ENCODE measurements at regions not wholly inside any gene's neighbourhood (a gene's known extent, or its start where the extent isn't known, plus 50 kb on each side); places are given as distances from the start of the nearest gene placed in this dataset.

- no peaks in the 10 kb centered on the region for H3K79me2 ChIP-seq (ENCODE audit: insufficient read depth, low read length)
- H4K8ac ChIP-seq (replicated peaks; ENCODE audit: insufficient read length, low read depth, low read length), result no peak overlapping the region
- no peak overlapping the region for H2AFZ ChIP-seq (ENCODE audit: low read length)
- no peak overlapping the region for H2BK20ac ChIP-seq (ENCODE audit: low read depth, low read length, poor library complexity, severe bottlenecking)
- H3K9me3 ChIP-seq (ENCODE audit: control insufficient read depth, low read depth, low read length), result no peaks in the 10 kb centered on the region
- H3K9ac ChIP-seq (ENCODE audit: extremely low read depth, insufficient read length, low read length), result no peak overlapping the region
- no peak overlapping the region for H3K23ac ChIP-seq (ENCODE audit: insufficient read length, low read depth, low read length)
- H4K20me1 ChIP-seq (ENCODE audit: control insufficient read depth, insufficient read depth, insufficient read length), result no peaks in the 10 kb centered on the region
- H3K18ac ChIP-seq (ENCODE audit: insufficient read length, low read depth, low read length), result no peak overlapping the region
- H3K56ac ChIP-seq (ENCODE audit: insufficient read length, low read depth, low read length), result no peak overlapping the region
- no peaks in the 10 kb centered on the region for H3K23me2 ChIP-seq (ENCODE audit: insufficient read length, low read depth, low read length, poor library complexity, severe bottlenecking)
- Mint-ChIP-seq H3K27ac (no peak overlapping the region), H3K36me3 (ENCODE audit: insufficient read depth in 1 of 3, low read depth in 3 of 3) (no peaks in the 10 kb centered on the region), H3K9me3 (peaks cover 4 to 5% of the 10 kb centered on the region in 2 experiments; a peak in 2 of 5 replicates), H3K27me3 (ENCODE audit: low read depth) (peaks cover 3% of the 10 kb centered on the region; the same call in 1 of the 2 replicates), H3K4me1 (no peaks in the 10 kb centered on the region), H3K4me3 (no peak overlapping the region)
- H3K4me1 ChIP-seq (ENCODE audit: insufficient read depth, low read length), result no peaks in the 10 kb centered on the region
- TF ChIP-seq CTCF (conservative IDR thresholded peaks at IDR 0.05), result no peak
- no peak overlapping the region for H2BK12ac ChIP-seq (ENCODE audit: insufficient read length, low read depth, low read length)
- H2BK5ac ChIP-seq (ENCODE audit: insufficient read length, low read length), result no peak overlapping the region
- H3K14ac ChIP-seq (ENCODE audit: insufficient read depth, low read length), result no peak overlapping the region
- H3K27ac ChIP-seq (ENCODE audit: insufficient read length, low read depth, low read length), result no peak overlapping the region
- H3K4me2 ChIP-seq (ENCODE audit: insufficient read depth, insufficient read length, low read length), result no peak overlapping the region
- no peak for DNase-seq
- H3K79me1 ChIP-seq (ENCODE audit: insufficient read depth, low read depth, low read length, poor library complexity, severe bottlenecking), result no peaks in the 10 kb centered on the region
- H3K27me3 ChIP-seq (ENCODE audit: insufficient read depth, low read length), result no peaks in the 10 kb centered on the region
- H2BK120ac ChIP-seq (ENCODE audit: low read depth, low read length, poor library complexity, severe bottlenecking), result no peak overlapping the region
- no peak overlapping the region for H2AK5ac ChIP-seq (ENCODE audit: insufficient read length, low read length)
- H3T11ph ChIP-seq (ENCODE audit: low read length), result no peak overlapping the region
- no peak overlapping the region for H2BK15ac ChIP-seq (ENCODE audit: low read depth, low read length)
- no peak overlapping the region for H4K91ac ChIP-seq (ENCODE audit: insufficient read length, low read depth, low read length)
- H3K4ac ChIP-seq (ENCODE audit: low read depth, low read length), result no peak overlapping the region
- H4K5ac ChIP-seq (ENCODE audit: insufficient read length, low read depth, low read length), result no peak overlapping the region
Observed at GRCh38 chr6:48706310-48706709, 595.3 kb upstream of the PTCHD4 start.

Data from H9 (cell line).